Neural progenitor cell (in vitro differentiated cells): ENCODE measurements at regions not wholly inside any gene's neighbourhood (a gene's known extent, or its start where the extent isn't known, plus 50 kb on each side); places are given as distances from the start of the nearest gene placed in this dataset.

Source experiments
- DNase-seq: peaks from one replicate; pipeline ENCODE4 v3.0.0-alpha.2; 2016; ENCODE audit warnings: low spot score
- H2AFZ ChIP-seq: fragments of 200-600 bp; sonication (generic); replicated peaks from 2 replicates; pipeline ENCODE4 v1.6.1; 2016; ENCODE audit warnings: antibody characterized with exemption
- H3F3A ChIP-seq: fragments of 200-600 bp; sonication (generic); 2 replicates; pipeline ENCODE4 v1.6.1; 2016; ENCODE audit warnings: antibody characterized with exemption, low read depth
- H3K27ac ChIP-seq: fragments of 200-600 bp; sonication (generic); 2 replicates; pipeline ENCODE4 v1.5.1; 2016; ENCODE audit warnings: mild to moderate bottlenecking
- H3K27me3 ChIP-seq: fragments of 200-600 bp; sonication (generic); 2 replicates; pipeline ENCODE4 v1.6.1; 2016; ENCODE audit warnings: mild to moderate bottlenecking, moderate library complexity
- H3K36me3 ChIP-seq: fragments of 200-600 bp; sonication (generic); 2 replicates; pipeline ENCODE4 v1.5.1; 2016
- H3K4me1 ChIP-seq: fragments of 200-600 bp; sonication (generic); 2 replicates; pipeline ENCODE4 v1.6.1; 2016; ENCODE audit warnings: mixed run types
- H3K4me2 ChIP-seq: fragments of 200-600 bp; sonication (generic); 2 replicates; pipeline ENCODE4 v1.6.1; 2016
- H3K4me3 ChIP-seq: fragments of 200-600 bp; sonication (generic); 2 replicates; pipeline ENCODE4 v1.5.1; 2016
- H3K79me2 ChIP-seq: fragments of 200-600 bp; sonication (generic); 2 replicates; pipeline ENCODE4 v1.6.1; 2016; ENCODE audit warnings: low read depth
- H3K9ac ChIP-seq: fragments of 200-600 bp; sonication (generic); 2 replicates; pipeline ENCODE4 v1.6.1; 2016
- H3K9me3 ChIP-seq: fragments of 200-600 bp; sonication (generic); 2 replicates; pipeline ENCODE4 v1.5.1; 2016; ENCODE audit warnings: low read depth
- H4K20me1 ChIP-seq: fragments of 200-600 bp; sonication (generic); 2 replicates; pipeline ENCODE4 v1.6.1; 2016; ENCODE audit warnings: low read depth
- H3K27ac Mint-ChIP-seq: 3 replicates; pipeline ENCODE4 v1.8.0; 2021; ENCODE audit warnings: mixed read lengths
- H3K27me3 Mint-ChIP-seq: 2 replicates; pipeline ENCODE4 v1.8.0; 2022; ENCODE audit warnings: low read depth, mild to moderate bottlenecking, inconsistent platforms, moderate library complexity, mixed read lengths; ENCODE audit not compliant: insufficient read depth
- H3K36me3 Mint-ChIP-seq: 3 replicates; pipeline ENCODE4 v1.8.0; 2021; ENCODE audit warnings: mixed read lengths
- H3K4me1 Mint-ChIP-seq: 3 replicates; pipeline ENCODE4 v1.8.0; 2021; ENCODE audit warnings: mixed read lengths
- H3K4me3 Mint-ChIP-seq: 3 replicates; pipeline ENCODE4 v1.8.0; 2021; ENCODE audit warnings: mild to moderate bottlenecking, moderate library complexity, mixed read lengths
- H3K9me3 Mint-ChIP-seq: 3 replicates; pipeline ENCODE4 v1.8.0; 2020; ENCODE audit warnings: mixed read lengths
- EZH2 ChIP-seq: fragments of 200-600 bp; sonication (generic); IDR thresholded peaks from 2 replicates; pipeline ENCODE4 v1.6.1; 2017; ENCODE audit warnings: antibody characterized with exemption, mild to moderate bottlenecking, moderate library complexity
- EZH2phosphoT487 ChIP-seq: fragments of 200-600 bp; sonication (generic); IDR thresholded peaks from 2 replicates; pipeline ENCODE4 v1.6.1; 2017; ENCODE audit warnings: antibody characterized with exemption
- TF ChIP-seq, protein P1 (sequence below): fragments of 200-600 bp; sonication (generic); IDR thresholded peaks from 2 replicates; pipeline ENCODE4 v1.5.1; 2017; ENCODE audit warnings: antibody characterized with exemption, mild to moderate bottlenecking

DNA sequence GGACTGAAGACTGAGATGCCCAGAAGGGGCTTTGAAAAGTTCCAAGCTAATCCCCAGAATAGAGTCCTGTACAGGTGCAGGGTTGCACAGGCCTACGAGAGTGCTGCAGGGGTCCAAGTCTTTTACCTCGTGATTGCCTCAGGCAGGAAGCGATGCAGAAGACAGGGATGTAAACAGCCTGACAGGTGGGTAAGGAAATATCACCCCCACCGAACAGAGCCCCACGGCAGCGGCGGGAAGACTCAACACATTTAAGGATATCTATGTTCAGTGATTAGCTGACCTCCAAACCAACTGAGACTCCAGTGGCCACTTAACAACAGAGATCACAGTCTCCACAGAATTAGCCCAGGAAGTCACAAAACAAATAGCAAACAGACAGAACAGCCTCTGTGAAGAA, 73.9 kb upstream of the VIPR2 start:
- peak; percentile 32 for DNase-seq
- Histone ChIP-seq H3K27me3 (no peaks in the 10 kb centered on the region), H2AFZ (no peak overlapping the region), H3K27ac (no peak overlapping the region), H3K4me2 (peak overlapping the region; percentile 46), H3K4me3 (no peak overlapping the region), H3K9me3 (no peaks in the 10 kb centered on the region), H3K9ac (no peak overlapping the region), H3K4me1 (peaks cover 18% of the 10 kb centered on the region), H3K79me2 (no peaks in the 10 kb centered on the region), H3K36me3 (no peaks in the 10 kb centered on the region), H3F3A (peaks cover 8% of the 10 kb centered on the region), H4K20me1 (no peaks in the 10 kb centered on the region)
- peaks cover 2% of the 10 kb centered on the region for H3K27me3 Mint-ChIP-seq
- H3K27ac Mint-ChIP-seq = peak overlapping the region; percentile 34
- H3K4me3 Mint-ChIP-seq = no peak overlapping the region
- H3K4me1 Mint-ChIP-seq = peaks cover 14% of the 10 kb centered on the region
- TF ChIP-seq, protein P1, sequence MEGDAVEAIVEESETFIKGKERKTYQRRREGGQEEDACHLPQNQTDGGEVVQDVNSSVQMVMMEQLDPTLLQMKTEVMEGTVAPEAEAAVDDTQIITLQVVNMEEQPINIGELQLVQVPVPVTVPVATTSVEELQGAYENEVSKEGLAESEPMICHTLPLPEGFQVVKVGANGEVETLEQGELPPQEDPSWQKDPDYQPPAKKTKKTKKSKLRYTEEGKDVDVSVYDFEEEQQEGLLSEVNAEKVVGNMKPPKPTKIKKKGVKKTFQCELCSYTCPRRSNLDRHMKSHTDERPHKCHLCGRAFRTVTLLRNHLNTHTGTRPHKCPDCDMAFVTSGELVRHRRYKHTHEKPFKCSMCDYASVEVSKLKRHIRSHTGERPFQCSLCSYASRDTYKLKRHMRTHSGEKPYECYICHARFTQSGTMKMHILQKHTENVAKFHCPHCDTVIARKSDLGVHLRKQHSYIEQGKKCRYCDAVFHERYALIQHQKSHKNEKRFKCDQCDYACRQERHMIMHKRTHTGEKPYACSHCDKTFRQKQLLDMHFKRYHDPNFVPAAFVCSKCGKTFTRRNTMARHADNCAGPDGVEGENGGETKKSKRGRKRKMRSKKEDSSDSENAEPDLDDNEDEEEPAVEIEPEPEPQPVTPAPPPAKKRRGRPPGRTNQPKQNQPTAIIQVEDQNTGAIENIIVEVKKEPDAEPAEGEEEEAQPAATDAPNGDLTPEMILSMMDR = no peak
- no peak for TF ChIP-seq EZH2
- TF ChIP-seq EZH2phosphoT487 = no peak
- H3K36me3 Mint-ChIP-seq = no peaks in the 10 kb centered on the region
- no peaks in the 10 kb centered on the region for H3K9me3 Mint-ChIP-seq

DNA sequence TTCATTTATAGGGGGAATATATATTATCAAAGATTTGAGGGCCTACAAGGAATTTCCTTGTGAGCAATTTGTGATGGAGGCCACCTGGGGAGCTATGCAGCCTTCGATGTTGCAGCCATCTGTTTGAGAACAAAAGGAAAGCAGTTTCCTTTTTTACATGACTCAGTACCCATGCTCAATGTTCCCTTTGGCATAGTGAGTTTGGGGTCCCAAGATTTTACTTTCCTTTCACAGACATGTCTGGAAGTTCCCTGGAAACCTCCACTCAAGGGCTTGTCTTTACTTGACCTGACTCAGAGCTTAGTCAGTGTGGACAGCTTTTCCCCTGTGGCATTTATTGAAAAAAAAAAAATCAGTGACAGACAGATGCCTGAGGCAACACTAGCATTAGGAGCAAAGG, 73.5 kb upstream of the VIPR2 start:
- Histone ChIP-seq H3K27me3 (no peaks in the 10 kb centered on the region), H4K20me1 (no peaks in the 10 kb centered on the region), H3K9ac (no peak overlapping the region), H3F3A (peaks cover 8% of the 10 kb centered on the region), H3K36me3 (no peaks in the 10 kb centered on the region), H3K4me3 (no peak overlapping the region), H3K4me2 (peak overlapping the region; percentile 46), H3K4me1 (peaks cover 18% of the 10 kb centered on the region), H3K27ac (no peak overlapping the region), H3K79me2 (no peaks in the 10 kb centered on the region), H3K9me3 (no peaks in the 10 kb centered on the region), H2AFZ (no peak overlapping the region)
- Mint-ChIP-seq H3K4me3 (no peak overlapping the region), H3K4me1 (peaks cover 14% of the 10 kb centered on the region), H3K36me3 (no peaks in the 10 kb centered on the region), H3K9me3 (no peaks in the 10 kb centered on the region), H3K27me3 (peaks cover 2% of the 10 kb centered on the region), H3K27ac (peak overlapping the region; percentile 34)
- TF ChIP-seq EZH2 (no peak), EZH2phosphoT487 (no peak)
- TF ChIP-seq, protein P1 = no peak
- DNase-seq = peak; percentile 23

DNA sequence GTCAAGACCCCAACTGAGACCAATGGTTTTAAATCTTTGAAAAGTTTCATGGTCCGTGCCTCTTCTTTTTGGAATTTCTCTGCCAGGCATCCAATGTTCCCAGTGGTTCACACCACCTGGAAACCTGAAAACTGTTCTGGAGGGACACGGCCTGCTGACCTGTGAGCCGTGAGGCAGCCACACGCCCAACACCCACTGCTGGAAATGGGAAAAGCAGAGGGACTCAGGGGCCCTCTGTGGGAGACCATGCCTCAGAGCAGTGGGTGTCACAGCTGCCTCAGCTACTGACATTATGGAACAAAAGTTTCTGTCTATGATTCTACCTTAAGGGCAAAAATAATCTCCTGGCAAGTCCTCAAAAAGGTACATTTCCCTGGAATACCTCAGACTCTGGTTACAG, 70.4 kb upstream of the VIPR2 start:
- Histone ChIP-seq H3K9me3 (no peaks in the 10 kb centered on the region), H3K79me2 (no peaks in the 10 kb centered on the region), H3F3A (peaks cover 8% of the 10 kb centered on the region), H3K27ac (no peak overlapping the region), H3K4me1 (peaks cover 18% of the 10 kb centered on the region), H3K4me2 (no peak overlapping the region), H4K20me1 (no peaks in the 10 kb centered on the region), H2AFZ (no peak overlapping the region), H3K4me3 (no peak overlapping the region), H3K9ac (no peak overlapping the region), H3K27me3 (no peaks in the 10 kb centered on the region), H3K36me3 (no peaks in the 10 kb centered on the region)
- Mint-ChIP-seq H3K9me3 (no peaks in the 10 kb centered on the region), H3K4me3 (no peak overlapping the region), H3K27me3 (peaks cover 2% of the 10 kb centered on the region), H3K36me3 (no peaks in the 10 kb centered on the region), H3K27ac (no peak overlapping the region), H3K4me1 (peaks cover 28% of the 10 kb centered on the region)
- no peak for DNase-seq
- TF ChIP-seq EZH2phosphoT487 = no peak
- TF ChIP-seq EZH2 = no peak
- TF ChIP-seq, protein P1 = no peak
